Left lobe of liver (tissue), 2 donors: ENCODE measurements at regions not wholly inside any gene's neighbourhood (a gene's known extent, or its start where the extent isn't known, plus 50 kb on each side); places are given as distances from the start of the nearest gene placed in this dataset.
"Not testable (repeated sequence)": the region's sequence is repeated elsewhere in the genome, so short reads cannot be mapped to it uniquely, and the experiment has no call there.

Experiments used
- ATAC-seq: fragments of 200-7000 bp; cut with Tn5 transposase; one replicate; pipeline ENCODE4 v1.9.1; 2020; ENCODE audit warnings: mild to moderate bottlenecking, moderate library complexity
- DNase-seq: peaks from one replicate; pipeline ENCODE4 v3.0.0-alpha.2; 2020; ENCODE audit warnings: low spot score
- donor health status: DM: no; HTN: no; CAD: no; lungs with moderate emphysema.
- donor health status: DM: no; HTN: yes; CAD: no.

DNA sequence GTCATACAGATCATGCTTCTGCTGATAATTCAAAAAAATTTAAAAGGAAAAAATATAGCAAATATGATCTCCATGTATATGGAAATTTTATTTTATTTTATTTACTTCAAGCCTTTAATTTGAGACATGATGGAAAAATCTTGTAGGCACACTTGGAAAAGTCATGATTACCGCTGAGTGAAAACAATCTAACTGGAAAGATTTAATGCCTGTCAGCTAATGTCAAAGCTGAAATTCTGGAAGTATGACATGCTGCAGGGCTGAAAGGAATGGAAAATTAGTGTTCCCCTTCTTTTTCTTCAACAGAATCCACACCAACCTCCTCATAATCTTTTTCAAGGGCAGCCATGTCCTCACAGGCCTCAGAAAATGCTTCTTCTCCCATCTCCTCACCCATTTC is 58.2 kb downstream of the RPRM start:
- no peak for ATAC-seq

DNA sequence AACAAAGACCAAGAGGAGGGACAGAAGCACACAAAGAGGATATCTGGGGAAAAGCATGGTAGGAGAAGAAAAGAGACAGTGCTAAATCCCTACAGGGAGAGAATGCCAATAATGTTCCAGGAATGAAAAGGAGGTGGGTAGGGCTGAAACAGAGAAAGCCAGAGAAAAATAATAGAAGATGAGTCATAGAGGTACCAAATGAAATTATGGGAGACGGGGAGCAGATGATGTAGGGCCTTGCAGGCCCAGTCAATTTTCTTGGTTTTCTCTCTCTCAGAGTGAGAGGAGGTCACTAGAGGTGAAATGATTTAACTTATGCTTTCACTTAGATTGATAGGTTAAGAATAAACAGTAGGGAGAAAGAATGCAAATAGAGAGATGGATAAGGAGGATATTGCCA is 61.5 kb downstream of the RPRM start:
- ATAC-seq (no peak), DNase-seq (no peak)

More for the DNA sequence above, 58.2 kb downstream of the RPRM start:
- no peak for DNase-seq

DNA sequence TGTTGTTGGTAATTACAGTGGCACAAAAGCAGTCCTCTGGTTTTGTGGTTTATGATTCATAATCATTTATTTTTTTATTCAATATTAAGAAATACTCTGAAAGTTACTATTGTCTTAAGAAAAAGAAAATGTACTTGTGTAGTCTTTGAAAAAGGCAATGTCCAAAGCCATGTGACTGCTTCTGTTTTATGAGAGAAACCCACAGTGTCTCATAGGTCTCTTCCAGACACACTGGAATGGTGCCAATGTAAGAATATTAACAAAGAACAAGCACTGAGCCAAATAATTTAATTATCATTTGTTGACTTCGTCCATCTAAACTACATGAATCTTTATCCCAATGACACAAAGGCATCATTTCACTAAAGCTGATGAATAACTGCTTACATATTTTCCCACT is 62.5 kb downstream of the RPRM start:
- ATAC-seq: no peak

DNA sequence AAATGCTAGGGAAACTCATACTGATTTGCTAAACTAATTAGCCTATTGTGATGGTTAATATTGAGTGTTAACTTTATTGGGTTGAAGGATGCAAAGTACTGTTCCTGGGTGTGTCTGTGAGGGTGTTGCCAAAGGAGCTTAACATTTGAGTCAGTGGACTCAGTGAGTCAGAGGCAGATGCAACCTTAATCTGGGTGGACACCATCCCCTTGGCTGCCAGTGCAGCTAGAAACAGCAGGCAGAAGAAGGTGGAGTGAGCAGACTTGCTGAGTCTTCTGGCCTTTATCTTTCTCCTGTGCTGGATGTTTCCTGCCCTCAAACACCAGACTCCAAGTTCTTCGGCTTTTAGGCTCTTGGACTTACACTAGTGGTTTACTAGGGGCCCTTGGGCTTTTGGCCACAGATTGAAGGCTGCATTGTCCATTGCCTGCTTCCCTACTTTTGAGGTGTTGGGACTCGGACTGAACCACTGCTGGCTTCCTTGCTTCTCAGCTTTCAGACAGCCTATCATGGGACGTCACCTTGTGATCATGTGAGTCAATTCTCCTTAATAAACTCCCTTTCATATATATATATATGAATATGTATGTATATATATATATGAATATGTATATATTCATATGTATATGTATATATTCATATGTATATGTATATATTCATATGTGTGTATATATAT is 69.7 kb downstream of the RPRM start:
- no peak for ATAC-seq

More for the DNA sequence above, 62.5 kb downstream of the RPRM start:
- no peak for DNase-seq

DNA sequence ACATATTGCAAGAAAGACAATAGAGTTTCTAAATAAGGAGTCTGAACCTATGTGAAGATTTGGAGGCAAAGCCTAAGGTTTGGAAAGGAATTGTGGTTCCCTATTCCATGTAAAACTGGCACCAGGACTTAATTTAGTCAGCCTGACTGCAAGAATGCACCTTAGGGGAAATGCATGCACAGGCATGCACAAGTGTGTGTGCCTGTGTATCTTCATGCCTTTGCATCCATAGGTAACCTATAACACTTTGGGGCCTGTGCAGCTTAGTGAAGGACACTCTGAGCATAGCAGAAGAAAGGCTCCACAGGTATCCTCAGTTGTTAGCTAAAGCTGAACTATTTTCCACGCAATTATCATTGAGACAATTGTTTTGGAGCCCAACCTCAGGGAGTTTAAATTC is 73.4 kb downstream of the RPRM start:
- ATAC-seq: no peak
- DNase-seq: no peak

More for the DNA sequence above, 69.7 kb downstream of the RPRM start:
- no peak for DNase-seq

DNA sequence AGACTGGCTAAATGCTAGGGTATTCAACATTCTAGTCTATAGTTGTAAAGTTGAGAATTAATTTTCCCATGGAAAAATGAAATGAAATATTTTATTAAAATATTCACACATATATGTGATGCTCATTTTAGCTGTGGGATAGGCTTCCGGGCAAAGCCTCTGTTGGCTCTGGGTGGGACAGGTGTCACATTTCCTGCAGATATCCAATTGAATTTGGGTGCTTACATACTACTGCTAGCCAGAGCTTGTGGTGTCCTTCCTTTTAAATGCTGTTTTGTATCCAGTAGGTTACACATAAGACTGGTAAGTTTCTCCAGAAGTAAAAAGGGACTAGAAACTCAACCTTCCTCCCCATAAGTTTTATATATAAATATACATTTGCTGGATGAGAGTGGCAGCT is 73.8 kb downstream of the RPRM start:
- DNase-seq (no peak), ATAC-seq (no peak)

DNA sequence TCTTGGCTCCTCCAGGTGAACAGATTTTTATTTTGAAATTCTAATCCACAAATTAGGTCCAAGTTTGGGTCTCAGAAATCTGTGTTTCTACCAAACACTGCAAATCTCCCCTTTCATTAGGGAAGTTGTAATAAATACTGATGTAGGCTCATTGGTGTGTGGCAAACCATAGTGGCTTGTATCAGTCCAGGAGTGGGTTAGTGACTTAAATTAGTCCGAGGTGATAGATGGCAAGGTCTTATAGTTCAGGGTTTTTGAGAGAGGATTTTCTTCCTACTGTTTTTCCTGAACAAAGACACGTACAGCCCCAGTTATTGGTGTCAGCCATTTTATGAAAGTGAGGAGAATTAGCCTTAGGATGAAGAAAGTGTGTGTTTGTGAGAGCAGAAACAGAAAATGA is 74.6 kb downstream of the RPRM start:
- DNase-seq: no peak

DNA sequence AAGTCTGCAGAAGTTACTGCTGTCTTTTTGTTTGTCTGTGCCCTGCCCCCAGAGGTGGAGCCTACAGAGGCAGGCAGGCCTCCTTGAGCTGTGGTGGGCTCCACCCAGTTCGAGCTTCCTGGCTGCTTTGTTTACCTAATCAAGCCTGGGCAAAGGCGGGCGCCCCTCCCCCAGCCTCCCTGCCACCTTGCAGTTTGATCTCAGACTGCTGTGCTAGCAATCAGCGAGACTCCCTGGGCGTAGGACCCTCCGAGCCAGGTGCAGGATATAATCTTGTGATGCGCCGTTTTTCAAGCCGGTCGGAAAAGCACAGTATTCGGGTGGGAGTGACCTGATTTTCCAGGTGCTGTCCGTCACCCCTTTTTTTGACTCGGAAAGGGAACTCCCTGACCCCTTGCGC is 75.2 kb downstream of the RPRM start:
- not testable (repeated sequence) for ATAC-seq, DNase-seq

More for the DNA sequence above, 74.6 kb downstream of the RPRM start:
- ATAC-seq: no peak

DNA sequence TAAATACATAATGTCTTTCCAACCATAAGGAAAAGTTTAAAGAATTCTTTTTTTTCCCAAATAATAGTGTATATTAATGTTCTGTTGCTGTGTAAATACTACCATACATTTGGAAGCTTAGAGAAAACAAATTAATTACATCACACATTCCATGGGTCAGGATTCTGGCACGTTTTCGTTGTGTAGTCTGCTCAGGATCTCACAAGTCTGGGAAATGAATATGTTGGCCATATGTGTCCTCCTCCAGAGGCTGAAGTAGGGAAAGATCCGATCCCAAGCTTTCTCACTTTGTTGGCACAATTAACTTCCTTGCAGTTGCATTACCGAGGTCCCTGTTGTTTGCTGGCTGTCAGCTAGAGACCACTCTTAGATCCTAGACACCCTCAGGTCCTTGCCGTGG is 83.9 kb downstream of the RPRM start:
- DNase-seq (no peak), ATAC-seq (no peak)

DNA sequence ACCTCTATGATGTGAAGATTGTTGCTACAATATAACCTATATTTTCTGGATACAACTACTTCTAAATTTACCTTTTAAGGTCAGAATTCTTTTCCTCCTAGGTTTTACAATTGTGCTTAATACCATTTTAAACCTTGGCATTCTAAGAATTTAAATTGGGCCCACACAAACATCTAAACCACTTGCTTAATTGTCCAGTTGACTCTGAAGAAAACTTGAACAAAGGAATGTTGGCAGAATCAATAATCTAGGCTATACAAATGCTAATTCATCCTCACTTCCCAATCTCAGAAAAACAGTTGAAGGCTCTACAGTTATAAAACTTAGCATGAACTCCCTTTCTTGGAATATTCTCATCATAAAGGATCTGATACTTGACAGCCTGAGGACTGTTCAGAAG is 84.3 kb downstream of the RPRM start:
- DNase-seq (no peak), ATAC-seq (no peak)

DNA sequence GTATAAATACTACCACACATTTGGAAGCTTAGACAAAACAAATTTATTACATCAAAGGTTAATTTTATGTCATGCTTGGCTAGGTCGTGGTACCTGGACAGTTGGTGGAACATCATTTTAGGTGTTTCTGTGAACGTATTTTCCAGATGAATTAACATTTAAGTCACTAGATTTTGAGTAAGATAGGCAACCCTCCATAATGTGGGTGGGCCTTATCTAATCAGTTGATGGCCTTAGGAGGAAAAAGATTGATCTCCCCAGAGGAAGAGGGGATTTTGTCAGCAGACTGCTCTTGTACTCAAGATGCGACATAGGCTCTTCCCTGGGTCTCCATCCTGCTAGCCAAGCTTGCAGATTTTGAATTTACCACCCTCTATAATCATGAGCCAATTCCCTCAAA is 85.0 kb downstream of the RPRM start:
- ATAC-seq (no peak), DNase-seq (no peak)

DNA sequence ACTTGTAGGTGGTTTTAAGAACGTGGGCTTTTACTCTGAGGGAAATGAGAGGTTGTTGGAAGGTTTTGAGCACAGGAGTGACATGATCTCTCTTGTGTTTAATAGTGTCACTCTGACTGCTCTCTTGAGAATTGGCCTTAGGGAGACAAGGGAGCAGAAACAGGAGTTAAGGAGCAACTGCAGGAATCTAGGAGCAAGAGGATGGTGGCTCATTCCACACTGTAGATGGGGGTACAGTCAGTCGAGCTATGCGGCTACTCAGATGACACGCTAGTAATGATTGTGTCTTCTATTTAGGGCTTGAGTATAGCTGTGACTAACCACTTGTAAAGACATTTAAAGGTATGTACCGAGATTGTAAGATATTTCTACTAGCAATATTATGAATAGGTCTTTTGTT is 87.4 kb downstream of the RPRM start:
- no peak for ATAC-seq

DNA sequence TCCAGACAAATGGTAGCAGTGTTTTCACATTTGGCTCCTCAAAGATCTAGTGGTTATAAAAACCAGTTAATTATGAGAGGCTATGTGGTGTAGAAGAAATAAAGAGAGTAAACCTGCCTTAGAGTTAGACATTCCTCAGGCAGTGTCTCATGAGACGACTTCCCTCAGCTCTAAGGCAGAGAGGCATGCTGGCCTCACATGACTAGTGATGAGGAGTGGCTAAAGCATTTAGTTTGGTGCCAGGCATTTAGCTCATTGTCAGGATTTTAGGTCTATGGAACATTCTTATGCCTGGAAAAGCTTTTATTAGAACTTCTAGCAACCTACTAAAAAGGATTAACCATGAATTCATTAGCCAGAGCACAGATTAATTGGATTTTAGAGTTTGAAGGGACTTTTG is 90.3 kb downstream of the RPRM start:
- DNase-seq (no peak), ATAC-seq (no peak)

More for the DNA sequence above, 87.4 kb downstream of the RPRM start:
- DNase-seq: no peak

DNA sequence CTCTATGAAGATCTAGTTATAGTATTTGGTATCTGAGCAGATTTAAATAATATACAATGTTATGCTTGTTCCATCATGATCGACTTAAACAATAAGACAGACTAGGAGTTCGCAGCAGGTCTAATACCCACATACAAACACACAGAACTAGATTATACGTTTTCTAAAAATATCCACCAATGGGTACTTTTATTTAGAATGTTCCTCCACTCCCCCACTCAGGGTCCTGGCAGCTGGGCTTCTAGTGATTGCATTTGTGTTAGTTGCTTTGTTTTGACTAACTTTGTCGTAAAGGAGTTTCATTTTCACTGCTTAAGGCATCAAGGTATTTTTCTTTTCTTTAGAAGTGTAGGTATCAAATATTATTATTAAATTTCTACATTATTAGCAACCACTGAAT is 91.4 kb downstream of the RPRM start:
- DNase-seq (no peak), ATAC-seq (no peak)

DNA sequence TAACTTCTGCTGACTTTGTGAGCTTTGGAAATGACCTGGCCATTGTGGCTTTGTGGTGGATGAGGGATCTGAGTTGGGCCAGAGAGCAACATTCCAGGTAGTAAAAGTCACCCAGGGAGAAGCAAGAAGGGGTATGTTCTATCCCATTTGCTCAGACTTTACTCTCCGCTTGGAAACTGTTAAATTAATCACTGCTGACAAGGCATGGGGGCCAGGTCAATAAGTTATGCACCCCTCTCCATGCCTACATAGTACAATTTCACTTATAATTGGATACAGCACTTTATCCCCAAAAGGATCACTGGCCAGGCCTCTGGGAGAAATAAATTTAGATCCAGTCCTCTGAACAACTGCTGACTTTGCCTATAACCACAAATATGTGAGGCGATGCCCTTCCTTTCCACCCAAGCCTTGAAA is 92.1 kb downstream of the RPRM start:
- ATAC-seq: no peak

DNA sequence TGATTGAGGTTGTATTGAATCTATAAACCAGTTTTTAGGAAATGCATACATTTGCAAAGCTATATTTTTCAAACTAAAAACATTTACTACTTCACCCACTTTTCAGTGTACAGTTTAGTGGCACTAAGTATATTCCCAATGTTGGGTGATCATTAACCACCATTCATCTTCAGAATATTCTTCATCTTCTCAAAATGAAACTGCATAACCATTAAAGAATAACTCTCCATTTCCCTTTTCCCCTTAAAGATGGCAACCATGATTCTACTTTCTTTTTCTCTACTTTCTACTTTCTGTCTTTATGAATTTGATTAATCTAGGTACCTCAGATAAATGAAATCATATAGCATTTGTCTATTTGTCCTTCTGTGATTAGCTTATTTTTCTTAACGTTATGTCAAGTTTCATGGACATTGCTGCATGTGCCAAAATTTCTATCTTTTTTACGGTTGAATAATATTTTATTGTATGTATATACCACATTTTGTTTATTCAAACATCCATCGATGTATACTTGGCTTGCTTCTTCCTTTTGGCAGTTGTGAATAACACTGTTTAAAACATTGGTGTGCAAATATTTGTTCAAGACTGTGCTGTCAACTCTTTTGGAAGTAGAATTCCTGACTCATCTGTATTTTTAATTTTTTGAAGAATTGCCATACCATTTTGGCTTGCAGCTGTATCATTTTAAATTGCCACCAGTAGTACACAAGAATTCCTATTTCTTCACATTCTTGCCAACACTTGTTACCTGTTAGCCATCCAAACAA is 104.9 kb downstream of the RPRM start:
- DNase-seq: no peak
- ATAC-seq: no peak

More for the DNA sequence above, 92.1 kb downstream of the RPRM start:
- DNase-seq: no peak

DNA sequence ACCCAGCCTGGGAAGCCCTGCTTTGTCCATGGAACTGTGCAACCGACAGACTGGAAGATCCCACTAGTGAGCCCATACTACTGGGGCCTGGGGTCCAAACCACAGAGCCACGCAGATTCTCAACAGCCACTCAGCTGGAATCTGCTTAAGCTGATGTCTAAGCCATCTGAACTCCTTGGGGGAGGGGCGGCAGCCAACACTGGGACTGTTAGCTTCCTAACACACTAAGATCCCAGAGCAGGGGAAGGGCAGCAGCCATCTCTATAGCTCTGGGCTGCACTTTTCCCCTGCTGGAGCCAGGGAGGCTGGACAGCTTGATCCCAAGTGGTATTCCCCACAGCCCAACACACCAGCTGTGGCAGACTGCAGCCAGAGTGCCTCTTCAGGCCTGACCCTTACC is 118.3 kb downstream of the RPRM start:
- DNase-seq: no peak
- no peak for ATAC-seq

DNA sequence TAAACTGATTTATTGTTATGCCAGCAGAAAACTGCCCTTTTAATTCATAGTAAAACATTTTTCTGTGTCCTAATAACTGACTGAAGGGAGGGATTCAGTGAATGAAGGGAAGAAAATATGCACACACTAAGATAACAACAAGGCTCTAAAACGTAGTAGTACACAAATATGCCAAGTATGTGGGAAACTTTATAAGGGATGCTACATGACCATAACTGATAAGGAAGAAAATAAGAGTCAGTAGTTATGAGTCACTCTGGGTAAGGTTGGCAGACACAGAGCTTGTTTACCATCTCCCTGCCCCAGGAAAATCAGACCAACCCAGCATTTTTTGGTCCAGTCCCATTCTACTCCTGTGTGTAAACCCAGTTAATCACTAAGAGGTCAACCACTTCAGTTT is 124.2 kb downstream of the RPRM start:
- DNase-seq: no peak
- no peak for ATAC-seq

DNA sequence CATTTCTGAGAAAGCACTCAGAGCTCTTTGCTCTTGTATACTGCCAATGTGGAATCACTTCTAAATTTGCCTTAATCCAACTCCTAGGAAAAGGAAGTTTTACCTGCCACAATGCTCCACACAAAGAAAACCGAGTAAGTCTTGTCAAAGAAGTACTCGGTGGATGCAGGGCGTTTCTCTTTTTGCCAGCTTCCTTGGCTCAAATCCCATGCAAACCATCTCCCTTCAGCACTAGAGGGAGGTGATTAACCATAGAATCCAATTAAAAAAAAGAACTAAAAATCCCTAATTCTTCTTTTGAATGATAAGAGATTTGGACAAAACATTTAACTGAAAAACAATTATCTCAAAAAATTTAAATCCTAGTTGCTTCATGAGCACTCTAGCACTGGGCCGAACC is 129.0 kb downstream of the RPRM start:
- ATAC-seq (no peak), DNase-seq (no peak)

DNA sequence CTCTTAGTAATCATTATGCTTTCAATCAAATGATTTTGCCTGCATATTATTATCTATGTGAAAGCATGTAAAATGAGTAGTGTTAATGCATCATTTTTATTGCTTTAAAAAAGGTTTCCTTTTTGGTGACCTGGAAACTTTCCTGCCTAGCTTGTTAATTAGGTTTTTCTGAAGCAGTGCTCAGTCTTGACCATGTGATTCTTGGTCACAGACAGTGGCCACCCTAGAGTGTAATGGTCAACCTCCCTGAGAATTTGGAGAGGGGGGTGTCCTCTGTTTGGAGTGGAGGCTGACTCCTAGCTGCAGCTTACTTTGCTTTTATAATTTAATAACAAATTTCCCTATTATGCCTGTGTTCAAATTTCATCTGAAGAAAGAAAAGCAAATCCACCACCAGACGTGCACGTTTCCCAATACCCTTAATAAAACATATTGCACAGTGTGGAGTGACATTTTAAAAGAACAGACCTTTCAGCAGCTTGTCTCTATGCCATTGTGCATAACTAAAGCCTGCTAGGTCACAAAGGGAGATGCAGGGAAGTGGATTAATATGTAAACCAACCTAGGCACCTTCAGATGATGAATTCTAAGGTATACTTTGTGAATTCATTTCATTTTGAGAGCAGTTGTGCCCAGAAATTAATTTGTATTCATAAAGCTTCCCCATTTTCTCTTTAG is 130.6 kb downstream of the RPRM start:
- DNase-seq: no peak
- no peak for ATAC-seq

DNA sequence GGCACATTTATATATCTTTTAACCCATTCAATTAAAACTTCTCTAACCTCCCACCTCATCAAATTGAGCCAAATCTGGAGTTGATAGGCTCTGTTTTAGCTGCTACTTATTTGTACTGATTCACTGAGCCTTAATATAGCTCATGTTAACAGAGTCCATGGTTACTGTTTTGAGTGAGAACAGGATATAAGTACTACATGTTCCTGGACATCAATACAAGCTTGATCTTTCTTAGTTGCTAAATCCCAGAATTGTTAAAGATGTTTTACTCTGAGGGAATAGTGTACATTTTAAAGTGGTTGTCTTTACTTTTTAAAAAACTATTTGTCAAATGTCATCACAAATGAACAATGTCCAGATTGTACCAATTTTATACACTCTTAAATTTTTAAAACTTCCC is 157.7 kb downstream of the RPRM start:
- no peak for ATAC-seq
- no peak for DNase-seq

DNA sequence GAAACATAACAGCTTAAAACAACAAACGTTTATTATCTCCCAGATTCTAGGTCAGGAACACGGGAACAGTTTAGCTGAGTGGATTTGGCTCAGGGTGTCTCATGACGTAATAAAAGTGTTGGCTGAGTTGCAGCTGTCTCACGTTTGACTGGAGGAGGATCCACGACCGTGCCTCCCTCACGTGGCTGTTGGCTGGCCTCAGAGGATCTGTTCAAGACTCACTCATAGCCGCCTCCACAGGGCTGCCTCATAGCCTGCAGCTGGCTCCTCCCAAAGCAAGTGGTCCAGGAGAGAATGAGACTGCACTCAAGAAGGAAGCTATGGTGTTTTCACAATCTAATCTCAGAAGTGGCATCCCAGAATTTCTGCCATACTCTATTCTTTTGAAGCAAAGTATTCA is 167.1 kb downstream of the RPRM start:
- ATAC-seq: no peak
- DNase-seq: no peak
